ENCODE measurements at regions not wholly inside any gene's neighbourhood (a gene's known extent, or its start where the extent isn't known, plus 50 kb on each side); places are given as distances from the start of the nearest gene placed in this dataset.

- H3K4me3 ChIP-seq (ENCODE audit: low read depth, low read length), result no peak overlapping the region
- TF ChIP-seq CTCF (IDR thresholded peaks at IDR 0.05; ENCODE audit: borderline replicate concordance, insufficient read depth, low read depth, low read length), result no peak
Observed at GRCh38 chr6:149250951-149251350, 66.6 kb upstream of the TAB2 start.

- TF ChIP-seq CTCF (IDR thresholded peaks at IDR 0.05; ENCODE audit: borderline replicate concordance, insufficient read depth, low read depth, low read length), result no peak
- no peak overlapping the region for H3K4me3 ChIP-seq (ENCODE audit: low read depth, low read length)
Observed at GRCh38 chr6:149252622-149253021, 64.9 kb upstream of the TAB2 start.

- no peak overlapping the region for H3K4me3 ChIP-seq (ENCODE audit: low read depth, low read length)
- no peak for TF ChIP-seq CTCF (IDR thresholded peaks at IDR 0.05; ENCODE audit: borderline replicate concordance, insufficient read depth, low read depth, low read length)
Observed at GRCh38 chr6:149254253-149254652, 63.3 kb upstream of the TAB2 start.

- H3K4me3 ChIP-seq (ENCODE audit: low read depth, low read length), result no peak overlapping the region
- TF ChIP-seq CTCF (IDR thresholded peaks at IDR 0.05; ENCODE audit: borderline replicate concordance, insufficient read depth, low read depth, low read length), result no peak
Observed at GRCh38 chr6:149259753-149260152, 57.8 kb upstream of the TAB2 start.

- H3K4me3 ChIP-seq (ENCODE audit: low read depth, low read length), result no peak overlapping the region
- no peak for TF ChIP-seq CTCF (IDR thresholded peaks at IDR 0.05; ENCODE audit: borderline replicate concordance, insufficient read depth, low read depth, low read length)
Observed at GRCh38 chr6:149260214-149260874, 57.2 kb upstream of the TAB2 start.

GRCh38 chr6:149261364-149262040 is 56.0 kb upstream of the TAB2 start:
- no peak for TF ChIP-seq CTCF (IDR thresholded peaks at IDR 0.05; ENCODE audit: borderline replicate concordance, insufficient read depth, low read depth, low read length)
- no peak overlapping the region for H3K4me3 ChIP-seq (ENCODE audit: low read depth, low read length)

- TF ChIP-seq CTCF (IDR thresholded peaks at IDR 0.05; ENCODE audit: borderline replicate concordance, insufficient read depth, low read depth, low read length), result no peak
Observed at GRCh38 chr6:149263321-149263720, 54.2 kb upstream of the TAB2 start.

More at GRCh38 chr6:149263321-149263720, 54.2 kb upstream of the TAB2 start:
- H3K4me3 ChIP-seq (ENCODE audit: low read depth, low read length), result no peak overlapping the region

All from GM12875 (cell line).